ENCODE measurements at regions not wholly inside any gene's neighbourhood (a gene's known extent, or its start where the extent isn't known, plus 50 kb on each side); places are given as distances from the start of the nearest gene placed in this dataset.

GRCh38 chr14:101080922-101081593 lies 177.5 kb upstream of the RTL1 start:
- TF ChIP-seq GATA3 (IDR thresholded peaks at IDR 0.05; ENCODE audit: low read depth, low read length) (no peak), GATA2 (IDR thresholded peaks at IDR 0.05; ENCODE audit: low read depth, low read length) (no peak)
